OCI-LY7 (cell line): ENCODE measurements at regions not wholly inside any gene's neighbourhood (a gene's known extent, or its start where the extent isn't known, plus 50 kb on each side); places are given as distances from the start of the nearest gene placed in this dataset.
"Not testable (repeated sequence)": the region's sequence is repeated elsewhere in the genome, so short reads cannot be mapped to it uniquely, and the experiment has no call there.

Experiments used
- CTCF ChIP-seq: fragments of 200-600 bp; sonication (generic); conservative IDR thresholded peaks from 2 replicates; pipeline ENCODE4 v1.5.1; 2014; ENCODE audit warnings: mild to moderate bottlenecking, antibody characterized with exemption, low read length, moderate library complexity, mixed read lengths
- EZH2phosphoT487 ChIP-seq: fragments of 200-600 bp; sonication (generic); IDR thresholded peaks from 2 replicates; pipeline ENCODE4 v1.6.1; 2018; ENCODE audit warnings: low read depth, borderline replicate concordance, mild to moderate bottlenecking, mixed run types, antibody characterized with exemption, low read length, moderate library complexity, mixed read lengths

DNA sequence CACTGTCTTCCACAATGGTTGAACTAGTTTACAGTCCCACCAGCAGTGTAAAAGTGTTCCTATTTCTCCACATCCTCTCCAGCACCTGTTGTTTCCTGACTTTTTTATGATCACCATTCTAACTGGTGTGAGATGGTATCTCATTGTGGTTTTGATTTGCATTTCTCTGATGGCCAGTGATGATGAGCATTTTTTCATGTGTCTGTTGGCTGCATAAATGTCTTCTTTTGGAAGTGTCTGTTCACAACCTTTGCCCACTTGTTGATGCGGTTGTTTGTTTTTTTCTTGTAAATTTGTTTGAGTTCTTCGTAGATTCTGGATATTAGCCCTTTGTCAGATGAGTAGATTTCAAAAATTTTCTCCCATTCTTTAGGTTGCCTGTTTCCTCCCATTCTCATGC is 194.0 kb upstream of the IL12B start:
- not testable (repeated sequence) for TF ChIP-seq CTCF, EZH2phosphoT487
